Panc1 (cell line): ENCODE measurements at regions not wholly inside any gene's neighbourhood (a gene's known extent, or its start where the extent isn't known, plus 50 kb on each side); places are given as distances from the start of the nearest gene placed in this dataset.

Source experiments
- CTCF ChIP-seq: fragments of 450-650 bp; IDR thresholded peaks from 2 replicates; pipeline ENCODE4 v1.5.1; 2017; ENCODE audit warnings: mild to moderate bottlenecking
- POLR2AphosphoS5 ChIP-seq: IDR thresholded peaks from 2 replicates; pipeline ENCODE4 v1.6.1; 2012; ENCODE audit warnings: mild to moderate bottlenecking, low read depth, low read length, moderate library complexity
- SIN3A ChIP-seq: IDR thresholded peaks from 2 replicates; pipeline ENCODE4 v1.6.1; 2012; ENCODE audit warnings: low read depth, mild to moderate bottlenecking, low read length, moderate library complexity, borderline replicate concordance; ENCODE audit not compliant: insufficient read depth
- TF ChIP-seq, protein P1 (sequence below), 2 experiments: IDR thresholded peaks; 2 replicates each; pipeline ENCODE4 v1.6.1; 2011 to 2012; ENCODE audit warnings: low read depth in 2 of 2, control low read depth in 1 of 2, low read length in 1 of 2, mild to moderate bottlenecking in 1 of 2, moderate library complexity in 1 of 2; ENCODE audit not compliant: insufficient read depth in 1 of 2

- TF ChIP-seq CTCF, result no peak
- no peak for TF ChIP-seq SIN3A
- TF ChIP-seq, protein P1, sequence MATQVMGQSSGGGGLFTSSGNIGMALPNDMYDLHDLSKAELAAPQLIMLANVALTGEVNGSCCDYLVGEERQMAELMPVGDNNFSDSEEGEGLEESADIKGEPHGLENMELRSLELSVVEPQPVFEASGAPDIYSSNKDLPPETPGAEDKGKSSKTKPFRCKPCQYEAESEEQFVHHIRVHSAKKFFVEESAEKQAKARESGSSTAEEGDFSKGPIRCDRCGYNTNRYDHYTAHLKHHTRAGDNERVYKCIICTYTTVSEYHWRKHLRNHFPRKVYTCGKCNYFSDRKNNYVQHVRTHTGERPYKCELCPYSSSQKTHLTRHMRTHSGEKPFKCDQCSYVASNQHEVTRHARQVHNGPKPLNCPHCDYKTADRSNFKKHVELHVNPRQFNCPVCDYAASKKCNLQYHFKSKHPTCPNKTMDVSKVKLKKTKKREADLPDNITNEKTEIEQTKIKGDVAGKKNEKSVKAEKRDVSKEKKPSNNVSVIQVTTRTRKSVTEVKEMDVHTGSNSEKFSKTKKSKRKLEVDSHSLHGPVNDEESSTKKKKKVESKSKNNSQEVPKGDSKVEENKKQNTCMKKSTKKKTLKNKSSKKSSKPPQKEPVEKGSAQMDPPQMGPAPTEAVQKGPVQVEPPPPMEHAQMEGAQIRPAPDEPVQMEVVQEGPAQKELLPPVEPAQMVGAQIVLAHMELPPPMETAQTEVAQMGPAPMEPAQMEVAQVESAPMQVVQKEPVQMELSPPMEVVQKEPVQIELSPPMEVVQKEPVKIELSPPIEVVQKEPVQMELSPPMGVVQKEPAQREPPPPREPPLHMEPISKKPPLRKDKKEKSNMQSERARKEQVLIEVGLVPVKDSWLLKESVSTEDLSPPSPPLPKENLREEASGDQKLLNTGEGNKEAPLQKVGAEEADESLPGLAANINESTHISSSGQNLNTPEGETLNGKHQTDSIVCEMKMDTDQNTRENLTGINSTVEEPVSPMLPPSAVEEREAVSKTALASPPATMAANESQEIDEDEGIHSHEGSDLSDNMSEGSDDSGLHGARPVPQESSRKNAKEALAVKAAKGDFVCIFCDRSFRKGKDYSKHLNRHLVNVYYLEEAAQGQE (IDR thresholded peaks at IDR 0.05; ENCODE audit: insufficient read depth in 1 of 2, low read depth in 2 of 2, low read length in 1 of 2), result no peak
- TF ChIP-seq POLR2AphosphoS5, result no peak
Measured at GRCh38 chr2:107635883-107636282, 190.8 kb upstream of the RGPD4 start.
